MM.1S (cell line): ENCODE measurements at regions not wholly inside any gene's neighbourhood (a gene's known extent, or its start where the extent isn't known, plus 50 kb on each side); places are given as distances from the start of the nearest gene placed in this dataset.

Experiments used
- EZH2 ChIP-seq: fragments of 300-600 bp; sonication (generic); optimal IDR thresholded peaks from 2 replicates; pipeline ENCODE3; 2017; ENCODE audit warnings: low read depth, mild to moderate bottlenecking, antibody characterized with exemption, low read length, mixed read lengths
- EZH2phosphoT487 ChIP-seq: fragments of 300-600 bp; sonication (generic); IDR thresholded peaks from 2 replicates; pipeline ENCODE4 v1.6.1; 2018; ENCODE audit warnings: antibody characterized with exemption, low read length
- TF ChIP-seq, protein P1 (sequence below): fragments of 300-600 bp; sonication (generic); IDR thresholded peaks from 2 replicates; pipeline ENCODE4 v1.5.1; 2016; ENCODE audit warnings: antibody characterized with exemption, low read length, mixed read lengths

DNA sequence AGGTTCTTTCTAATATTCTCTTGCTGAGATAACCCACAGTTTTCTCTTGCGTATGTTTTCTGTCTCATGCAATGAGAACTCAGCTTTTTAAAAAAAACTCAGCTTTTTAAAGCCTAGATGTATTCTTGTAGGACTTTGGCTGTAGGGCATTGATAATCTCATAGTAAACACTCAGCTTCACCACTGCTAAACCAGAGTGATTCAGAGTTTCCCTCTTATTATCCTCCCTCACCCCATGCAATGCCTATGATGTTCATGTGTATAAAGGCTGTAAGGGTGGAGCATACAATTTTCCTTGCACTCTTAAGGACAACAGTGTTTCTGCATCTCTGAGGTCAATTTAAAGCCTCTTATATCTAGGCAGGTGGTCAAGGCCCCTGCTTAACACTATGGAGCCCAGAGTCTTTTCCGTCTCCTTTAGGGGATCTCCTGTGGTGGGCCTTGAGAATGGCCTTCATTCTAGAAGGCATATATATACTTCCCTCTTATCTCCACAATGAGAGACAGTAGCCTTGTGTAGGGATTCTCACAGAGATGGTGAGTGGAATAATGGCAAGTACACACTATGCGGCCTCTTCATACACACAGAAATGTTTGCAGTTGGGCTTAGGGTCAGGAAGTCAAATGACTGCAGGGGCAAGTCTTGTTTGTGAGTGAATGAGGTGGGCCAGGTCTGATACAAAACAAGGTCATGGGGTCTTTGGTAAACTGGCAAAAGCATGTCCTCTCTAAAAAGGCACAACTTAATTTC is 279.6 kb downstream of the HS3ST3A1 start:
- TF ChIP-seq, protein P1, sequence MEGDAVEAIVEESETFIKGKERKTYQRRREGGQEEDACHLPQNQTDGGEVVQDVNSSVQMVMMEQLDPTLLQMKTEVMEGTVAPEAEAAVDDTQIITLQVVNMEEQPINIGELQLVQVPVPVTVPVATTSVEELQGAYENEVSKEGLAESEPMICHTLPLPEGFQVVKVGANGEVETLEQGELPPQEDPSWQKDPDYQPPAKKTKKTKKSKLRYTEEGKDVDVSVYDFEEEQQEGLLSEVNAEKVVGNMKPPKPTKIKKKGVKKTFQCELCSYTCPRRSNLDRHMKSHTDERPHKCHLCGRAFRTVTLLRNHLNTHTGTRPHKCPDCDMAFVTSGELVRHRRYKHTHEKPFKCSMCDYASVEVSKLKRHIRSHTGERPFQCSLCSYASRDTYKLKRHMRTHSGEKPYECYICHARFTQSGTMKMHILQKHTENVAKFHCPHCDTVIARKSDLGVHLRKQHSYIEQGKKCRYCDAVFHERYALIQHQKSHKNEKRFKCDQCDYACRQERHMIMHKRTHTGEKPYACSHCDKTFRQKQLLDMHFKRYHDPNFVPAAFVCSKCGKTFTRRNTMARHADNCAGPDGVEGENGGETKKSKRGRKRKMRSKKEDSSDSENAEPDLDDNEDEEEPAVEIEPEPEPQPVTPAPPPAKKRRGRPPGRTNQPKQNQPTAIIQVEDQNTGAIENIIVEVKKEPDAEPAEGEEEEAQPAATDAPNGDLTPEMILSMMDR: no peak
- no peak for TF ChIP-seq EZH2phosphoT487
- TF ChIP-seq EZH2: no peak
